Liver (tissue), 8 donors: ENCODE measurements at regions not wholly inside any gene's neighbourhood (a gene's known extent, or its start where the extent isn't known, plus 50 kb on each side); places are given as distances from the start of the nearest gene placed in this dataset.

Experiments
- DNase-seq: peaks from one replicate; pipeline ENCODE4 v3.0.0-alpha.2; 2017; ENCODE audit warnings: low spot score
- H3K27ac ChIP-seq, 2 donors: one replicate each; pipeline ENCODE4 v1.7.0; 2013; ENCODE audit warnings: inconsistent platforms in 2 of 2, low read length in 2 of 2, control low read depth in 1 of 2, low read depth in 1 of 2, mild to moderate bottlenecking in 1 of 2
- H3K27me3 ChIP-seq, 4 donors: one replicate each; pipeline versions ENCODE4 v1.6.1 to v1.7.0; 2013; ENCODE audit warnings: low read length in 3 of 4, inconsistent platforms in 1 of 4, mild to moderate bottlenecking in 1 of 4, moderate library complexity in 1 of 4; ENCODE audit not compliant: control insufficient read depth in 4 of 4, insufficient read depth in 4 of 4
- H3K36me3 ChIP-seq, 4 donors: one replicate each; pipeline versions ENCODE4 v1.6.1 to v1.7.0; 2013; ENCODE audit warnings: low read length in 3 of 4, mild to moderate bottlenecking in 3 of 4, low read depth in 1 of 4, moderate library complexity in 1 of 4; ENCODE audit not compliant: control insufficient read depth in 4 of 4, insufficient read depth in 3 of 4
- H3K4me1 ChIP-seq, 4 donors: one replicate each; pipeline versions ENCODE4 v1.6.1 to v1.7.0; 2013; ENCODE audit warnings: low read length in 3 of 4, mild to moderate bottlenecking in 3 of 4, moderate library complexity in 1 of 4; ENCODE audit not compliant: control insufficient read depth in 4 of 4, insufficient read depth in 4 of 4
- H3K4me3 ChIP-seq, 3 donors: one replicate each; pipeline versions ENCODE4 v1.6.1 to v1.7.0; 2013; ENCODE audit warnings: low read length in 3 of 3, control low read depth in 1 of 3, low read depth in 1 of 3, mild to moderate bottlenecking in 1 of 3
- H3K9ac ChIP-seq, 2 donors: one replicate each; pipeline ENCODE4 v1.7.0; 2013; ENCODE audit warnings: low read length in 2 of 2, mild to moderate bottlenecking in 2 of 2, moderate library complexity in 2 of 2, control low read depth in 1 of 2, low read depth in 1 of 2
- H3K9me3 ChIP-seq, 4 donors: one replicate each; pipeline versions ENCODE4 v1.6.1 to v1.7.0; 2013; ENCODE audit warnings: low read length in 3 of 4; ENCODE audit not compliant: control insufficient read depth in 4 of 4
- EGR1 ChIP-seq, 2 donors: IDR thresholded peaks; 2 replicates each; pipeline ENCODE4 v1.6.1; 2016 to 2018; ENCODE audit warnings: antibody characterized with exemption in 2 of 2, low read depth in 2 of 2
- FOXA1 ChIP-seq: IDR thresholded peaks from 2 replicates; pipeline ENCODE4 v1.6.1; 2016; ENCODE audit warnings: antibody characterized with exemption
- FOXA2 ChIP-seq: IDR thresholded peaks from 2 replicates; pipeline ENCODE4 v1.6.1; 2016; ENCODE audit warnings: antibody characterized with exemption
- HNF4A ChIP-seq, 2 donors: conservative IDR thresholded peaks; 2 replicates each; pipeline ENCODE4 v1.6.1; 2016; ENCODE audit warnings: antibody characterized with exemption in 2 of 2, mild to moderate bottlenecking in 2 of 2
- HNF4G ChIP-seq: IDR thresholded peaks from 2 replicates; pipeline ENCODE4 v1.6.1; 2016; ENCODE audit warnings: antibody characterized with exemption
- JUND ChIP-seq, 2 donors: IDR thresholded peaks; 2 replicates each; pipeline ENCODE4 v1.6.1; 2016; ENCODE audit warnings: antibody characterized with exemption in 2 of 2
- NR2F2 ChIP-seq: IDR thresholded peaks from 2 replicates; pipeline ENCODE4 v1.6.1; 2016; ENCODE audit warnings: antibody characterized with exemption
- RAD21 ChIP-seq, 2 donors: IDR thresholded peaks; 2 replicates each; pipeline ENCODE4 v1.6.1; 2016; ENCODE audit warnings: antibody characterized with exemption in 2 of 2, mild to moderate bottlenecking in 2 of 2
- RXRA ChIP-seq, 2 donors: IDR thresholded peaks; 2 replicates each; pipeline ENCODE4 v1.6.1; 2017 to 2018; ENCODE audit warnings: antibody characterized with exemption in 2 of 2, mild to moderate bottlenecking in 1 of 2
- SP1 ChIP-seq: IDR thresholded peaks from 2 replicates; pipeline ENCODE4 v1.6.1; 2018; ENCODE audit warnings: antibody characterized with exemption, mild to moderate bottlenecking
- YY1 ChIP-seq: IDR thresholded peaks from 2 replicates; pipeline ENCODE4 v1.6.1; 2016; ENCODE audit warnings: antibody characterized with exemption, mild to moderate bottlenecking
- WGBS: extraction: QIAGEN DNeasy Blood & Tissue Kit; methylation state at CpG from one replicate; pipeline ENCODE4 v1.1.7; 2013; 5-methylcytosine and 5-hydroxymethylcytosine counted together
- TF ChIP-seq, protein P1 (sequence below): IDR thresholded peaks from 2 replicates; pipeline ENCODE4 v1.6.1; 2016; ENCODE audit warnings: antibody characterized with exemption
- TF ChIP-seq, protein P2 (sequence below): IDR thresholded peaks from 2 replicates; pipeline ENCODE4 v1.6.1; 2016; ENCODE audit warnings: antibody characterized with exemption
- TF ChIP-seq, protein P3 (sequence below): IDR thresholded peaks from 2 replicates; pipeline ENCODE4 v1.6.1; 2016; ENCODE audit warnings: antibody characterized with exemption
- TF ChIP-seq, protein P4 (sequence below): fragments of 150-350 bp; IDR thresholded peaks from 2 replicates; pipeline ENCODE4 v1.5.1; 2017; ENCODE audit warnings: improper control_type of control experiment, low read depth, low read length; ENCODE audit not compliant: missing input control
- donor health status: healthy.
- donor health status: healthy.
- donor health status: healthy.
- donor health status: healthy.
- donor health status: healthy.

DNA sequence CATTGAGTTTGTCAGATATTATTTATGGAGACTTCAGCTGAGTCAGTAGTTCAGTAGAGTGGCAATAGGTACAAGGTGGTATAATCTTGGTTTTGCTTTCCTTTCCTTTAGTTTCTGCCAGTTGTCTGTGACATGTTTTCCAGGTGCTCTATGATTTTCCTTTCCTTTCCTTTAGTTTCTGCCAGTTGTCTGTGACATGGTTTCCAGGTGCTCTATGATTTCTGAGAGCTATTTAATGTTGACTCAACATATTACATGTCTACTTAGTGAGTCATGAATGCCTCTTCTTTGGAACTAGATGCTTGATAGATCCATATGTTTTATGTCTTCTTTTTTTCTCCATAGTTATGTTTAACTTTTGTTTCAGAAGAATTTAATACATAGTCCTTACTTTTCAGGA lies 186.4 kb upstream of the DEFB112 start:
- TF ChIP-seq, protein P1, sequence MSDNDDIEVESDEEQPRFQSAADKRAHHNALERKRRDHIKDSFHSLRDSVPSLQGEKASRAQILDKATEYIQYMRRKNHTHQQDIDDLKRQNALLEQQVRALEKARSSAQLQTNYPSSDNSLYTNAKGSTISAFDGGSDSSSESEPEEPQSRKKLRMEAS, result no peak
- TF ChIP-seq YY1 (no peak), RAD21 (IDR thresholded peaks at IDR 0.05) (no peak), RXRA (IDR thresholded peaks at IDR 0.05) (no peak), FOXA1 (no peak), HNF4G (no peak), NR2F2 (no peak), JUND (IDR thresholded peaks at IDR 0.05) (no peak), HNF4A (conservative IDR thresholded peaks at IDR 0.05) (no peak), SP1 (no peak), EGR1 (IDR thresholded peaks at IDR 0.05; ENCODE audit: low read depth in 2 of 2) (no peak)
- TF ChIP-seq, protein P2, sequence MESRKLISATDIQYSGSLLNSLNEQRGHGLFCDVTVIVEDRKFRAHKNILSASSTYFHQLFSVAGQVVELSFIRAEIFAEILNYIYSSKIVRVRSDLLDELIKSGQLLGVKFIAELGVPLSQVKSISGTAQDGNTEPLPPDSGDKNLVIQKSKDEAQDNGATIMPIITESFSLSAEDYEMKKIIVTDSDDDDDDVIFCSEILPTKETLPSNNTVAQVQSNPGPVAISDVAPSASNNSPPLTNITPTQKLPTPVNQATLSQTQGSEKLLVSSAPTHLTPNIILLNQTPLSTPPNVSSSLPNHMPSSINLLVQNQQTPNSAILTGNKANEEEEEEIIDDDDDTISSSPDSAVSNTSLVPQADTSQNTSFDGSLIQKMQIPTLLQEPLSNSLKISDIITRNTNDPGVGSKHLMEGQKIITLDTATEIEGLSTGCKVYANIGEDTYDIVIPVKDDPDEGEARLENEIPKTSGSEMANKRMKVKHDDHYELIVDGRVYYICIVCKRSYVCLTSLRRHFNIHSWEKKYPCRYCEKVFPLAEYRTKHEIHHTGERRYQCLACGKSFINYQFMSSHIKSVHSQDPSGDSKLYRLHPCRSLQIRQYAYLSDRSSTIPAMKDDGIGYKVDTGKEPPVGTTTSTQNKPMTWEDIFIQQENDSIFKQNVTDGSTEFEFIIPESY, result no peak
- TF ChIP-seq, protein P3, sequence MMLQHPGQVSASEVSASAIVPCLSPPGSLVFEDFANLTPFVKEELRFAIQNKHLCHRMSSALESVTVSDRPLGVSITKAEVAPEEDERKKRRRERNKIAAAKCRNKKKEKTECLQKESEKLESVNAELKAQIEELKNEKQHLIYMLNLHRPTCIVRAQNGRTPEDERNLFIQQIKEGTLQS, result no peak
- TF ChIP-seq, protein P4, sequence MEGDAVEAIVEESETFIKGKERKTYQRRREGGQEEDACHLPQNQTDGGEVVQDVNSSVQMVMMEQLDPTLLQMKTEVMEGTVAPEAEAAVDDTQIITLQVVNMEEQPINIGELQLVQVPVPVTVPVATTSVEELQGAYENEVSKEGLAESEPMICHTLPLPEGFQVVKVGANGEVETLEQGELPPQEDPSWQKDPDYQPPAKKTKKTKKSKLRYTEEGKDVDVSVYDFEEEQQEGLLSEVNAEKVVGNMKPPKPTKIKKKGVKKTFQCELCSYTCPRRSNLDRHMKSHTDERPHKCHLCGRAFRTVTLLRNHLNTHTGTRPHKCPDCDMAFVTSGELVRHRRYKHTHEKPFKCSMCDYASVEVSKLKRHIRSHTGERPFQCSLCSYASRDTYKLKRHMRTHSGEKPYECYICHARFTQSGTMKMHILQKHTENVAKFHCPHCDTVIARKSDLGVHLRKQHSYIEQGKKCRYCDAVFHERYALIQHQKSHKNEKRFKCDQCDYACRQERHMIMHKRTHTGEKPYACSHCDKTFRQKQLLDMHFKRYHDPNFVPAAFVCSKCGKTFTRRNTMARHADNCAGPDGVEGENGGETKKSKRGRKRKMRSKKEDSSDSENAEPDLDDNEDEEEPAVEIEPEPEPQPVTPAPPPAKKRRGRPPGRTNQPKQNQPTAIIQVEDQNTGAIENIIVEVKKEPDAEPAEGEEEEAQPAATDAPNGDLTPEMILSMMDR, result no peak
- no peaks in the 10 kb centered on the region for H3K27me3 ChIP-seq
- no peak overlapping the region for H3K4me3 ChIP-seq
- no peak overlapping the region for H3K27ac ChIP-seq
- no peaks in the 10 kb centered on the region for H3K4me1 ChIP-seq
- no peaks in the 10 kb centered on the region for H3K36me3 ChIP-seq
- DNase-seq, result no peak
- H3K9me3 ChIP-seq, result peaks cover 0 to 2% (median 0%) of the 10 kb centered on the region in 4 donors
- H3K9ac ChIP-seq, result no peak overlapping the region

GRCh38 chr6:50239853-50240252 lies 190.1 kb upstream of the DEFB112 start:
- Histone ChIP-seq H3K9ac (no peak overlapping the region), H3K27ac (no peak overlapping the region), H3K9me3 (peaks cover 0 to 2% (median 0%) of the 10 kb centered on the region in 4 donors), H3K27me3 (no peaks in the 10 kb centered on the region), H3K4me1 (no peaks in the 10 kb centered on the region), H3K36me3 (no peaks in the 10 kb centered on the region), H3K4me3 (no peak overlapping the region)
- TF ChIP-seq, protein P4, result no peak
- TF ChIP-seq EGR1 (IDR thresholded peaks at IDR 0.05; ENCODE audit: low read depth in 2 of 2) (no peak), YY1 (no peak), FOXA1 (no peak), RXRA (IDR thresholded peaks at IDR 0.05) (no peak), JUND (IDR thresholded peaks at IDR 0.05) (no peak), HNF4G (no peak), HNF4A (conservative IDR thresholded peaks at IDR 0.05) (no peak), SP1 (no peak), FOXA2 (no peak)
- TF ChIP-seq, protein P2, result no peak
- TF ChIP-seq, protein P1, result no peak
- no peak for DNase-seq
- 93% methylated on average over 14 of the region's 14 CpGs for WGBS
